H9 (cell line): ENCODE measurements at regions not wholly inside any gene's neighbourhood (a gene's known extent, or its start where the extent isn't known, plus 50 kb on each side); places are given as distances from the start of the nearest gene placed in this dataset.
"Not testable (repeated sequence)": the region's sequence is repeated elsewhere in the genome, so short reads cannot be mapped to it uniquely, and the experiment has no call there.

Source experiments
- DNase-seq: peaks from one replicate; pipeline ENCODE4 v3.0.0-alpha.2; 2017
- H2AFZ ChIP-seq: one replicate; pipeline ENCODE4 v1.6.1; 2013; ENCODE audit warnings: mild to moderate bottlenecking, low read length, control low read depth, moderate library complexity
- H2AK5ac ChIP-seq: 2 replicates; pipeline ENCODE4 v1.6.1; 2013; ENCODE audit warnings: low read length, control low read depth, mixed read lengths; ENCODE audit not compliant: insufficient read length
- H2BK120ac ChIP-seq: one replicate; pipeline ENCODE4 v1.6.1; 2013; ENCODE audit warnings: low read depth, mild to moderate bottlenecking, low read length, control low read depth, inconsistent platforms; ENCODE audit not compliant: poor library complexity, severe bottlenecking
- H2BK12ac ChIP-seq: 2 replicates; pipeline ENCODE4 v1.6.1; 2013; ENCODE audit warnings: low read length, control low read depth, mixed read lengths, low read depth; ENCODE audit not compliant: insufficient read length
- H2BK15ac ChIP-seq: 2 replicates; pipeline ENCODE4 v1.6.1; 2013; ENCODE audit warnings: low read depth, low read length, control low read depth
- H2BK20ac ChIP-seq: one replicate; pipeline ENCODE4 v1.6.1; 2013; ENCODE audit warnings: low read depth, mild to moderate bottlenecking, low read length, control low read depth, inconsistent platforms; ENCODE audit not compliant: poor library complexity, severe bottlenecking
- H2BK5ac ChIP-seq: 2 replicates; pipeline ENCODE4 v1.6.1; 2013; ENCODE audit warnings: low read length, control low read depth, mixed read lengths; ENCODE audit not compliant: insufficient read length
- H3K14ac ChIP-seq: 2 replicates; pipeline ENCODE4 v1.6.1; 2013; ENCODE audit warnings: low read length, control low read depth; ENCODE audit not compliant: insufficient read depth
- H3K18ac ChIP-seq: 2 replicates; pipeline ENCODE4 v1.6.1; 2013; ENCODE audit warnings: low read depth, mild to moderate bottlenecking, mixed read lengths, low read length, control low read depth; ENCODE audit not compliant: insufficient read length
- H3K23ac ChIP-seq: 2 replicates; pipeline ENCODE4 v1.6.1; 2013; ENCODE audit warnings: low read length, control low read depth, mixed read lengths, low read depth; ENCODE audit not compliant: insufficient read length
- H3K23me2 ChIP-seq: 2 replicates; pipeline ENCODE4 v1.6.1; 2013; ENCODE audit warnings: low read depth, mild to moderate bottlenecking, mixed read lengths, low read length, control low read depth; ENCODE audit not compliant: insufficient read length, poor library complexity, severe bottlenecking
- H3K27ac ChIP-seq: 2 replicates; pipeline ENCODE4 v1.5.1; 2013; ENCODE audit warnings: low read length, control low read depth, mixed read lengths, low read depth; ENCODE audit not compliant: insufficient read length
- H3K27me3 ChIP-seq: 2 replicates; pipeline ENCODE4 v1.6.1; 2013; ENCODE audit warnings: low read length, control low read depth, inconsistent platforms; ENCODE audit not compliant: insufficient read depth
- H3K4ac ChIP-seq: 2 replicates; pipeline ENCODE4 v1.6.1; 2013; ENCODE audit warnings: low read depth, mild to moderate bottlenecking, control low read depth, inconsistent platforms, low read length, moderate library complexity
- H3K4me1 ChIP-seq: 2 replicates; pipeline ENCODE4 v1.6.1; 2013; ENCODE audit warnings: low read length, control low read depth, inconsistent platforms; ENCODE audit not compliant: insufficient read depth
- H3K4me2 ChIP-seq: 2 replicates; pipeline ENCODE4 v1.6.1; 2013; ENCODE audit warnings: low read length, control low read depth, mixed read lengths; ENCODE audit not compliant: insufficient read length, insufficient read depth
- H3K56ac ChIP-seq: 2 replicates; pipeline ENCODE4 v1.6.1; 2013; ENCODE audit warnings: low read depth, mild to moderate bottlenecking, mixed read lengths, low read length, control low read depth; ENCODE audit not compliant: insufficient read length
- H3K79me1 ChIP-seq: 2 replicates; pipeline ENCODE4 v1.6.1; 2013; ENCODE audit warnings: low read depth, mild to moderate bottlenecking, moderate library complexity, low read length, control low read depth, inconsistent platforms; ENCODE audit not compliant: insufficient read depth, poor library complexity, severe bottlenecking
- H3K79me2 ChIP-seq: 2 replicates; pipeline ENCODE4 v1.6.1; 2013; ENCODE audit warnings: low read length, control low read depth, inconsistent platforms; ENCODE audit not compliant: insufficient read depth
- H3K9ac ChIP-seq: 2 replicates; pipeline ENCODE4 v1.6.1; 2013; ENCODE audit warnings: low read length, control low read depth, mixed read lengths; ENCODE audit not compliant: insufficient read length; ENCODE audit errors: extremely low read depth
- H3K9me3 ChIP-seq: one replicate; pipeline ENCODE4 v1.6.1; 2013; ENCODE audit warnings: low read depth, low read length, inconsistent platforms; ENCODE audit not compliant: control insufficient read depth
- H3T11ph ChIP-seq: one replicate; pipeline ENCODE4 v1.6.1; 2013; ENCODE audit warnings: mild to moderate bottlenecking, low read length, control low read depth, inconsistent platforms
- H4K20me1 ChIP-seq: one replicate; pipeline ENCODE4 v1.6.1; 2013; ENCODE audit not compliant: control insufficient read depth, insufficient read length, insufficient read depth
- H4K5ac ChIP-seq: 2 replicates; pipeline ENCODE4 v1.6.1; 2013; ENCODE audit warnings: low read depth, mild to moderate bottlenecking, mixed read lengths, low read length, control low read depth; ENCODE audit not compliant: insufficient read length
- H4K8ac ChIP-seq: replicated peaks from 2 replicates; pipeline ENCODE4 v1.6.1; 2013; ENCODE audit warnings: low read length, control low read depth, mixed read lengths, low read depth; ENCODE audit not compliant: insufficient read length
- H4K91ac ChIP-seq: 2 replicates; pipeline ENCODE4 v1.6.1; 2013; ENCODE audit warnings: low read depth, mild to moderate bottlenecking, moderate library complexity, mixed read lengths, low read length, control low read depth; ENCODE audit not compliant: insufficient read length
- H3K27ac Mint-ChIP-seq, 3 experiments: 2 replicates in 2 of 3; 3 replicates in 1 of 3; pipeline ENCODE4 v1.8.0; 2020 to 2021; ENCODE audit warnings: mixed read lengths in 3 of 3, mild to moderate bottlenecking in 1 of 3, moderate library complexity in 1 of 3
- H3K27me3 Mint-ChIP-seq: 2 replicates; pipeline ENCODE4 v1.8.0; 2021; ENCODE audit warnings: low read depth, mild to moderate bottlenecking, moderate library complexity, mixed read lengths
- H3K36me3 Mint-ChIP-seq, 3 experiments: 2 replicates in 2 of 3; 3 replicates in 1 of 3; pipeline ENCODE4 v1.8.0; 2020 to 2021; ENCODE audit warnings: low read depth in 3 of 3, mixed read lengths in 3 of 3; ENCODE audit not compliant: insufficient read depth in 1 of 3
- H3K4me1 Mint-ChIP-seq, 2 experiments: 2 replicates each; pipeline ENCODE4 v1.8.0; 2020; ENCODE audit warnings: mixed read lengths in 2 of 2
- H3K4me3 Mint-ChIP-seq, 2 experiments: 2 replicates in 1 of 2; 3 replicates in 1 of 2; pipeline ENCODE4 v1.8.0; 2020 to 2021; ENCODE audit warnings: mild to moderate bottlenecking in 2 of 2, mixed read lengths in 2 of 2, moderate library complexity in 1 of 2
- H3K9me3 Mint-ChIP-seq, 2 experiments: 2 replicates in 1 of 2; 3 replicates in 1 of 2; pipeline ENCODE4 v1.8.0; 2020; ENCODE audit warnings: mild to moderate bottlenecking in 2 of 2, mixed read lengths in 2 of 2, moderate library complexity in 1 of 2
- WGBS: extraction: QIAGEN DNeasy Blood & Tissue Kit; methylation state at CpG from one replicate; pipeline ENCODE4 v1.1.7; 2013; ENCODE audit warnings: missing lambda C conversion rate, low lambda C conversion rate, mixed read lengths; ENCODE audit not compliant: insufficient read length; ENCODE audit errors: extremely low coverage; 5-methylcytosine and 5-hydroxymethylcytosine counted together
- TF ChIP-seq, protein P1 (sequence below): fragments of 200-600 bp; sonication (generic); conservative IDR thresholded peaks from 3 replicates; pipeline ENCODE4 v1.8.0; 2021; ENCODE audit warnings: antibody characterized with exemption, mild to moderate bottlenecking

DNA sequence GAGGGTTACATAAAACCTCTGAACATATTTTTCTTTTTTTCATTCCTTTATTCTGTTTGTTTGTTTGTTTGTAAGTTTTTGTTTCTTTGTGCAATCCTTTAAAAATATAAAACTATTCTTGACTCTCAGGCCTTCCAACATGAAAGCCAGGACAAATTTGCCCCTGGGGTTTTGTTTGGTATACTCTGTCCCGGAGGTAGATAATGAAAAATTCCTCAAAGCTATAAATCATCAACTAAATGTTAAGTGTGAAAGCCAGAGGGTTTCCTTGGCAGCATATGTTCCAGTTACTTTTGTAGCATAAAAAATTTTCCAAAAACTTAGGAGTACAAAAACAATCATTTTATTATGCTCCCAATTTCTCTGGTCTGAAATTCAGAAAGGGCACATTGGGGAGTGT, 1084.3 kb upstream of the GJE1 start:
- Histone ChIP-seq H3K23ac (no peak overlapping the region), H4K8ac (no peak overlapping the region), H2BK20ac (no peak overlapping the region), H3K79me2 (no peaks in the 10 kb centered on the region), H3K79me1 (no peaks in the 10 kb centered on the region), H3K4me1 (no peaks in the 10 kb centered on the region), H3K23me2 (no peaks in the 10 kb centered on the region), H3K9ac (no peak overlapping the region), H3K27ac (no peak overlapping the region), H3T11ph (no peak overlapping the region), H4K5ac (no peak overlapping the region), H3K9me3 (no peaks in the 10 kb centered on the region), H2BK12ac (no peak overlapping the region), H2AK5ac (no peak overlapping the region), H2BK15ac (no peak overlapping the region), H3K18ac (no peak overlapping the region), H3K56ac (no peak overlapping the region), H3K14ac (no peak overlapping the region), H4K91ac (no peak overlapping the region), H2BK5ac (no peak overlapping the region), H2AFZ (no peak overlapping the region), H2BK120ac (no peak overlapping the region), H3K4ac (no peak overlapping the region), H4K20me1 (no peaks in the 10 kb centered on the region), H3K27me3 (no peaks in the 10 kb centered on the region), H3K4me2 (no peak overlapping the region)
- TF ChIP-seq, protein P1, sequence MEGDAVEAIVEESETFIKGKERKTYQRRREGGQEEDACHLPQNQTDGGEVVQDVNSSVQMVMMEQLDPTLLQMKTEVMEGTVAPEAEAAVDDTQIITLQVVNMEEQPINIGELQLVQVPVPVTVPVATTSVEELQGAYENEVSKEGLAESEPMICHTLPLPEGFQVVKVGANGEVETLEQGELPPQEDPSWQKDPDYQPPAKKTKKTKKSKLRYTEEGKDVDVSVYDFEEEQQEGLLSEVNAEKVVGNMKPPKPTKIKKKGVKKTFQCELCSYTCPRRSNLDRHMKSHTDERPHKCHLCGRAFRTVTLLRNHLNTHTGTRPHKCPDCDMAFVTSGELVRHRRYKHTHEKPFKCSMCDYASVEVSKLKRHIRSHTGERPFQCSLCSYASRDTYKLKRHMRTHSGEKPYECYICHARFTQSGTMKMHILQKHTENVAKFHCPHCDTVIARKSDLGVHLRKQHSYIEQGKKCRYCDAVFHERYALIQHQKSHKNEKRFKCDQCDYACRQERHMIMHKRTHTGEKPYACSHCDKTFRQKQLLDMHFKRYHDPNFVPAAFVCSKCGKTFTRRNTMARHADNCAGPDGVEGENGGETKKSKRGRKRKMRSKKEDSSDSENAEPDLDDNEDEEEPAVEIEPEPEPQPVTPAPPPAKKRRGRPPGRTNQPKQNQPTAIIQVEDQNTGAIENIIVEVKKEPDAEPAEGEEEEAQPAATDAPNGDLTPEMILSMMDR: no peak
- peaks cover 13 to 18% of the 10 kb centered on the region in 2 experiments; a peak in 3 of 5 replicates for H3K9me3 Mint-ChIP-seq
- no CpG with 5 or more reads among the region's 1 CpG for WGBS
- peaks cover 0 to 8% (median 2%) of the 10 kb centered on the region in 3 experiments; a peak in 4 of 7 replicates for H3K36me3 Mint-ChIP-seq
- no peaks in the 10 kb centered on the region for H3K27me3 Mint-ChIP-seq
- no peak overlapping the region for H3K4me3 Mint-ChIP-seq
- no peak for DNase-seq
- H3K4me1 Mint-ChIP-seq: no peaks in the 10 kb centered on the region
- no peak overlapping the region for H3K27ac Mint-ChIP-seq

DNA sequence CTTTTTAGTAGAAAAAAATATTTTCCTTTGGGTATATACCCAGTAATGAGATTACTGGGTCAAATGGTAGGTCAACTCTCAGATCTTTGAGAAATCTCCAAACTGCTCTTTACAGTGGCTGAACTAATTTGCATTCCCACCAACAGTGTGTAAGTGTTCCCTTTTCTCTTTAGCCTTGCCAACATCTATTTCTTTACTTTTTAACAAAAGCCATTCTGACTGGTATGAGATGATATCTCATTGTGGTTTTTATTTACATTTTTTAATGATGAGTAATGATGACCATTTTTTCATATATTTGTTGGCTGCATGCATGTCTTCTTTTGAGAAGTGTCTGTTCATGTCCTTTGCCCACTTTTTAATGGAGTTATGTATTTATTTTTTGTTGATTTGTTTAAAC, 1086.2 kb upstream of the GJE1 start:
- not testable (repeated sequence) for H3K27me3 ChIP-seq, H3K27me3 Mint-ChIP-seq, H3K79me1 ChIP-seq, H2BK5ac ChIP-seq, H3K9me3 ChIP-seq, H3K23me2 ChIP-seq, H2AK5ac ChIP-seq, H3K4me2 ChIP-seq, H3T11ph ChIP-seq, H2BK120ac ChIP-seq, H3K14ac ChIP-seq, H3K4me1 Mint-ChIP-seq, H4K5ac ChIP-seq, H2BK12ac ChIP-seq, H3K23ac ChIP-seq, H4K8ac ChIP-seq, H3K4me1 ChIP-seq, DNase-seq, H3K18ac ChIP-seq, H2AFZ ChIP-seq, H3K27ac ChIP-seq, H3K56ac ChIP-seq, H3K27ac Mint-ChIP-seq, H3K4me3 Mint-ChIP-seq, H3K4ac ChIP-seq, H3K79me2 ChIP-seq, H4K91ac ChIP-seq, H2BK20ac ChIP-seq, H4K20me1 ChIP-seq, H3K9ac ChIP-seq, H2BK15ac ChIP-seq
- H3K36me3 Mint-ChIP-seq: peaks cover 4 to 13% (median 4%) of the 10 kb centered on the region in 3 experiments; a peak in 6 of 7 replicates
- peaks cover 22 to 25% of the 10 kb centered on the region in 2 experiments for H3K9me3 Mint-ChIP-seq
